A673 (cell line): ENCODE measurements at regions not wholly inside any gene's neighbourhood (a gene's known extent, or its start where the extent isn't known, plus 50 kb on each side); places are given as distances from the start of the nearest gene placed in this dataset.
A peak's percentile ranks its signal among the peaks of the same experiment; 100 is the strongest.

ENCODE experiments used
- BruUV-seq: library from RNA; stranded (reverse); fragments of 400-500 nt; replicated peaks from 2 replicates; lab custom pipeline; 2021; lab: Mats Ljungman, UMichigan
- CTCF ChIA-PET: fragments of 300-600 bp; sonication (Branson Sonifier 250); formaldehyde crosslinking; loops from one replicate; lab custom pipeline; 2022; ENCODE audit warnings: antibody characterized with exemption; lab: Charles Lee
- POLR2A ChIA-PET: fragments of 300-600 bp; sonication (Branson Sonifier 250); formaldehyde crosslinking; loops from one replicate; lab custom pipeline; 2022; ENCODE audit warnings: antibody characterized with exemption; ENCODE audit not compliant: low non-redundant PET; lab: Charles Lee
- DNase-seq: peaks from one replicate; pipeline ENCODE4 v3.0.0-alpha.2; 2015; ENCODE audit warnings: low spot score
- H3K27ac ChIP-seq: fragments of 200-600 bp; sonication (generic); 2 replicates; pipeline ENCODE4 v1.5.1; 2016; ENCODE audit warnings: mixed run types, low read depth, mild to moderate bottlenecking, mixed read lengths, antibody characterized with exemption, low read length; ENCODE audit not compliant: poor library complexity, severe bottlenecking
- H3K27me3 ChIP-seq: fragments of 200-600 bp; sonication (generic); replicated peaks from 2 replicates; pipeline ENCODE4 v1.6.1; 2017; ENCODE audit warnings: mixed run types, low read depth, mild to moderate bottlenecking, mixed read lengths, antibody characterized with exemption, low read length; ENCODE audit not compliant: insufficient read depth, poor library complexity
- H3K36me3 ChIP-seq: fragments of 200-600 bp; sonication (generic); 2 replicates; pipeline ENCODE4 v1.6.1; 2016; ENCODE audit warnings: mixed run types, mild to moderate bottlenecking, mixed read lengths, antibody characterized with exemption, low read length; ENCODE audit not compliant: insufficient read depth, poor library complexity, severe bottlenecking
- H3K4me1 ChIP-seq: fragments of 200-600 bp; sonication (generic); 2 replicates; pipeline ENCODE4 v1.6.1; 2017; ENCODE audit warnings: mixed run types, mild to moderate bottlenecking, mixed read lengths, antibody characterized with exemption, low read length; ENCODE audit not compliant: insufficient read depth, poor library complexity, severe bottlenecking
- H3K4me3 ChIP-seq: fragments of 200-600 bp; sonication (generic); 2 replicates; pipeline ENCODE4 v1.5.1; 2016; ENCODE audit warnings: low read depth, mixed run types, mild to moderate bottlenecking, mixed read lengths, low read length; ENCODE audit not compliant: poor library complexity, severe bottlenecking
- H3K9me3 ChIP-seq: fragments of 200-600 bp; sonication (generic); 2 replicates; pipeline ENCODE4 v1.6.1; 2016; ENCODE audit warnings: mixed run types, low read depth, mild to moderate bottlenecking, mixed read lengths, antibody characterized with exemption, low read length; ENCODE audit not compliant: poor library complexity, severe bottlenecking
- EZH2 ChIP-seq: fragments of 200-600 bp; sonication (generic); IDR thresholded peaks from 2 replicates; pipeline ENCODE4 v1.6.1; 2017; ENCODE audit warnings: borderline replicate concordance, low read depth, mild to moderate bottlenecking, mixed read lengths, antibody characterized with exemption, low read length; ENCODE audit not compliant: poor library complexity, severe bottlenecking
- intact Hi-C: fragments of 100-400 bp; cut with micrococcal nuclease; formaldehyde crosslinking; loops from one replicate; pipeline ENCODE4 v1.10.0; 2022; ENCODE audit not compliant: unreplicated experiment
- TF ChIP-seq, protein P1 (sequence below): fragments of 300-800, 200-600 bp; sonication (generic); conservative IDR thresholded peaks from 2 replicates; pipeline ENCODE4 v1.5.1; 2017; ENCODE audit warnings: low read depth, mild to moderate bottlenecking, antibody characterized with exemption, low read length, moderate library complexity, mixed read lengths

DNA sequence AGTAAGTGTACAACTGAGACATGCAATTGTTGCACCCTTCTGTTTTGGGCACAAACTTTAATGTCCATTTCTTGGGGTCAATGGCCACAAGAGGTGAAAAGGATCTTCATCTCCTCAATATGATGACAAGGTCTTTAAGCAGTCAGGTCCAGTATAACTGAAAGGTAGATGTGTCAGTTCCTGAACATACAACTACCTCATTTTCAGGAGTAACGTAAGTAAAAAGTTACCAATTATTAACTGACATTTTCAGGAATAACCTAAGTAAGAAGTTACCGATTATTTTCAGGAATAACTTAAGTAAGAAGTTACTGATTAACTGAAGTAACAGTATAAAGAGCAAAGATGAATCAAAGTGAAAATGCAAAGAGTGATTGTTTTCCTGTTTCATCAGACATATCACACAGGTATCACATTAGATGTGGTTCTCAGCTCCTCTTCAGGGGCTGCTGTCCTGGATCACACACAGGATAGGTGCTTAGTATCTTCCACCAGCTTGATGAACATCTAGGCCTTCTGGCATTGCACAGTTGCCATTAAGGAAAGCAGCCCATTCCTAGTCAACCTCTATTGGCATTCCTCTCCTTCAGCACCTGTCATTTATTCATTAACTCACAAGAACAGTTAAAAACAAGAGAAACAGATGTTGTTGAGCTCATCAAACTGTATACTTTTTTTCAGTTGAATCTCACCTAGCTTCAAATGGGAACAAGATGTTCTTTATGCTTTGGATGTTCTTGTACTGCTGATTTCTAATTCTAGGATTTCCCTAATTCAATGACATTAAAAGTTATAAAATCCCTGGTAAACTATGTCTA is 200.0 kb downstream of the FOXG1 start:
- intact Hi-C loops: no loop called here
- CTCF ChIA-PET: no interaction called here
- BruUV-seq: no TSS peak
- H3K4me3 ChIP-seq: no peak overlapping the region
- H3K4me1 ChIP-seq: no peaks in the 10 kb centered on the region
- DNase-seq: no peak
- peaks cover 33% of the 10 kb centered on the region for H3K27me3 ChIP-seq
- POLR2A ChIA-PET: no interaction called here
- peaks cover 7% of the 10 kb centered on the region for H3K9me3 ChIP-seq
- TF ChIP-seq, protein P1, sequence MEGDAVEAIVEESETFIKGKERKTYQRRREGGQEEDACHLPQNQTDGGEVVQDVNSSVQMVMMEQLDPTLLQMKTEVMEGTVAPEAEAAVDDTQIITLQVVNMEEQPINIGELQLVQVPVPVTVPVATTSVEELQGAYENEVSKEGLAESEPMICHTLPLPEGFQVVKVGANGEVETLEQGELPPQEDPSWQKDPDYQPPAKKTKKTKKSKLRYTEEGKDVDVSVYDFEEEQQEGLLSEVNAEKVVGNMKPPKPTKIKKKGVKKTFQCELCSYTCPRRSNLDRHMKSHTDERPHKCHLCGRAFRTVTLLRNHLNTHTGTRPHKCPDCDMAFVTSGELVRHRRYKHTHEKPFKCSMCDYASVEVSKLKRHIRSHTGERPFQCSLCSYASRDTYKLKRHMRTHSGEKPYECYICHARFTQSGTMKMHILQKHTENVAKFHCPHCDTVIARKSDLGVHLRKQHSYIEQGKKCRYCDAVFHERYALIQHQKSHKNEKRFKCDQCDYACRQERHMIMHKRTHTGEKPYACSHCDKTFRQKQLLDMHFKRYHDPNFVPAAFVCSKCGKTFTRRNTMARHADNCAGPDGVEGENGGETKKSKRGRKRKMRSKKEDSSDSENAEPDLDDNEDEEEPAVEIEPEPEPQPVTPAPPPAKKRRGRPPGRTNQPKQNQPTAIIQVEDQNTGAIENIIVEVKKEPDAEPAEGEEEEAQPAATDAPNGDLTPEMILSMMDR: no peak
- TF ChIP-seq EZH2: no peak
- H3K36me3 ChIP-seq: no peaks in the 10 kb centered on the region
- no peak overlapping the region for H3K27ac ChIP-seq

DNA sequence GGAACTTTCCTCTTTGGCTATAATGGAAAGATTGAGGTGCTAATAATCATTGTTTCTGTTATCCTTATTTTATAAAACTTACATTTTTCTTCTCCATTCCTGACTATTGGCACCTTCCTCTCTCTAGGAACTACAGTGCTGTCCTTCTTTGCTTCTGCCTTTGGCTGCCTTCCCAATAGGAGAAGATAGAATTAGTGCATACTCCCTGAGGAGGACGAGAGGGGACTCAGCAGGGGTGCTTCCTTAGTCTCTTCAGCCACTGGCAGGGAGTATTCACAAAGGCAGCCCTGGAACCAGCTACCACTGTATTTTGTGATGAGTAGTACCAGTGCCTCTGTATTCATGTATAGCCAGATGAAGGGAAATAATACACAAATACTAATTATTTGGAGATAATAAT is 208.5 kb downstream of the FOXG1 start:
- CTCF ChIA-PET: no interaction called here
- no peak for TF ChIP-seq EZH2
- TF ChIP-seq, protein P1: no peak
- intact Hi-C loops: no loop called here
- Histone ChIP-seq H3K4me3 (no peak overlapping the region), H3K4me1 (peaks cover 5% of the 10 kb centered on the region), H3K9me3 (no peaks in the 10 kb centered on the region), H3K27me3 (peaks cover 13% of the 10 kb centered on the region), H3K36me3 (no peaks in the 10 kb centered on the region), H3K27ac (no peak overlapping the region)
- BruUV-seq: no TSS peak
- POLR2A ChIA-PET: no interaction called here
- peak; percentile 93 for DNase-seq

DNA sequence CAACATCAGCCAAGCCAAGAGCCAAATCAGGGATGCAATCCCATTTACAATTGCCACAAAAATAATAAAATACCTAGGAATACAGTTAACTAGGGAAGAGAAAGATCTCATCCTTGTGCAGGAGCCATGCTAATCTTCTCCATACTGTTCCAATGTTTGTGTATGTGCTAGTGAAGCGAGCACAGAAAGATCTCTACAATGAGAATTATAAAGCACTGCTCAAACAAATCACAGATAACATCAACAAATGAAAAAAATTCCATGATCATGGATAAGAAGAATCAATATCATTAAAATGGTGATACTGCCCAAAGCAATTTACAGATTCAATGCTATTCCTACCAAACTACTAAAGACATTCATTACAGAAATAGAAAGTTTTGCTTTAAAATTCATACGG is 215.6 kb downstream of the FOXG1 start:
- ChIA-PET CTCF (no interaction called here), POLR2A (no interaction called here)
- no peaks in the 10 kb centered on the region for H3K36me3 ChIP-seq
- H3K27me3 ChIP-seq: no peaks in the 10 kb centered on the region
- intact Hi-C loops: no loop called here
- no peaks in the 10 kb centered on the region for H3K9me3 ChIP-seq
- H3K27ac ChIP-seq: no peak overlapping the region
- no TSS peak for BruUV-seq
- DNase-seq: no peak
- H3K4me1 ChIP-seq: no peaks in the 10 kb centered on the region
- TF ChIP-seq, protein P1: no peak
- no peak for TF ChIP-seq EZH2
- H3K4me3 ChIP-seq: no peak overlapping the region
